ENCODE measurements at regions not wholly inside any gene's neighbourhood (a gene's known extent, or its start where the extent isn't known, plus 50 kb on each side); places are given as distances from the start of the nearest gene placed in this dataset.

DNA sequence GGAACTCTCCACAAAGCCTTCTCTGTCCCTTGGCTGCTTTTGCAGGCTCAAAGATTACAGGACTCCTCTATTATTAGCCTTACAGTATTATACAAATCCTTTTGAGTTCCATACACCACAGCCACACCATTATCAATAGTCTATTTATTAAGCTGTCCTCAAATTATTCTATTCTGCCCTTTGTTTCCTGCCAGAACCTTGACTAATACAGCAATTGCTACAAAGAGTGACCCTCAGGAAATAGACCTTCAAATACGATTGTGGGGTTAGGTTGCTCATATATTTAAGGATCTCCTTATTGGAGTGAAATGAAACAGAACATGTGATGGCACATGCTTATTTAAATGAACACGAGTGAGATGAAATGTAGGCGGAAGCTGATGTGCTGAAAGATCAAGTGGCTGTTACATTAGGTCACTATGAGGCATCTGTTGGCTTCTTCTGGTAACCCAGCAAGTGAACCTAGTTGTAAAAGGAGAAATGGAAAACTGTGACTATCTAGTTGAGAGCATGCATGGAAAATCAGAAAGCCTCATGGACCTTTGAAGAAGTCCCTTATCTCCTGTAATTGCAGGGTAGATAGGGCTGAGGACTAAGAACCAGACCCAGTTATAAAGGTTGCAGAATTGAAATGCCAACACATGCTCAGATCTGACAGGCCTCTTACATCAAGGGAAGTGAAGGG lies 75.5 kb downstream of the AVPR1A start:
- TF ChIP-seq, protein P1, sequence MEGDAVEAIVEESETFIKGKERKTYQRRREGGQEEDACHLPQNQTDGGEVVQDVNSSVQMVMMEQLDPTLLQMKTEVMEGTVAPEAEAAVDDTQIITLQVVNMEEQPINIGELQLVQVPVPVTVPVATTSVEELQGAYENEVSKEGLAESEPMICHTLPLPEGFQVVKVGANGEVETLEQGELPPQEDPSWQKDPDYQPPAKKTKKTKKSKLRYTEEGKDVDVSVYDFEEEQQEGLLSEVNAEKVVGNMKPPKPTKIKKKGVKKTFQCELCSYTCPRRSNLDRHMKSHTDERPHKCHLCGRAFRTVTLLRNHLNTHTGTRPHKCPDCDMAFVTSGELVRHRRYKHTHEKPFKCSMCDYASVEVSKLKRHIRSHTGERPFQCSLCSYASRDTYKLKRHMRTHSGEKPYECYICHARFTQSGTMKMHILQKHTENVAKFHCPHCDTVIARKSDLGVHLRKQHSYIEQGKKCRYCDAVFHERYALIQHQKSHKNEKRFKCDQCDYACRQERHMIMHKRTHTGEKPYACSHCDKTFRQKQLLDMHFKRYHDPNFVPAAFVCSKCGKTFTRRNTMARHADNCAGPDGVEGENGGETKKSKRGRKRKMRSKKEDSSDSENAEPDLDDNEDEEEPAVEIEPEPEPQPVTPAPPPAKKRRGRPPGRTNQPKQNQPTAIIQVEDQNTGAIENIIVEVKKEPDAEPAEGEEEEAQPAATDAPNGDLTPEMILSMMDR (conservative IDR thresholded peaks at IDR 0.05; ENCODE audit: low read length), result no peak
- H3K4me3 ChIP-seq (ENCODE audit: low read length), result no peak overlapping the region
- no peak for DNase-seq (ENCODE audit: low read depth)

DNA sequence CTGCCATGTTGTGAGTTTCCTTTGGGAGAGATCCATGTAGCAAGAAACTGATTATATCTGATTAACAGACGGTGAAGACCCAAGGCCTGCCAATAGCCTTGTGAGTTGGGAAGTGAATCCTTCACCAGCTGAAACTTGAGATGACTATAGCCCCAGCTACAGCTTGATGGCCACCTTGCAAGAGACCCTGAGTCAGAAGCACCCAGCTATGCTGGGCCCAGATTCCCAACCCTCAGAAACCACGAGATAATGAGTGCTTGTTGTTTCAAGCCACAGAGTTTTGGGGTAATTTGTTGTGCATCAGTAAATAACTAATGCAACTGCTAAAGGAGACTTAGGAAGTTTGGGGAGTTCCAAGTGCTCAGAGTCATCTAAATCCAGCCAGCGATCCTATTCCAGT lies 80.3 kb downstream of the AVPR1A start:
- H3K4me3 ChIP-seq (ENCODE audit: low read length), result no peak overlapping the region
- no peak for DNase-seq (ENCODE audit: low read depth)
- TF ChIP-seq, protein P1 (conservative IDR thresholded peaks at IDR 0.05; ENCODE audit: low read length), result no peak

DNA sequence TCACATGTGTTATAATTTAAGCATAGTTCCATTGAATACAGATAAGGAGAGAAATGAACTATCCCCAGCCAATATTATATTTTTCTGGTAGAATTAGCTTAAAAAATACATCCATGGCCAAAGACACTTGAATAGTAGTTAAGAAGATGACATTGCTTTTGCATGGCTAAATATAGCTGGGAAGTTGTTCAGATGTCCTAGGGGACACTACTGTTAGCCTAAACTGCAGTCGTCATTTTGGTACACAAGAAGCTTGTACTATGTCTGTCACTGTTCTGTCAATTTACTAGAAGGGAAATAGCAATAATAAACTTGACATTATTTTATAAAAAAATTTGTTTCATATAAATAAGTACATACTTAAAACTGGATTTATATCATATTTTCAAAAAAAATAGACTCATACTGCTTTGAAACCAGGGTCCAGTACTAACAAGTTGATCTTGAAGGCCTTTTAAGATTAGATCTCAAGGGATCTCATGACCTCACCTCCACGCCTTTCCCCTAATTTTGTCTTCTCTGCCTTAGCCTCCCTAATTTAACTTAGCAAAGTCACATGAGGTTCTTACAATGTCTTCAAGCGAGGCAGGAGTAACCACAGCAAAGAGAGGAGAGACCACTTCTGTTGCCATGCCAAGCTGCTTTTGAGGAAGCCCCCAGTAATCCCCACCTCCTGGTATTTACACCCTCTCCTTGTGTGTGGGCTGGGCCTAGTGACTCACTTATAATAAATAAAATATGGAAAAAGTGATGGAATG lies 81.0 kb downstream of the AVPR1A start:
- DNase-seq (ENCODE audit: low read depth), result no peak
- H3K4me3 ChIP-seq (ENCODE audit: low read length), result no peak overlapping the region
- TF ChIP-seq, protein P1 (conservative IDR thresholded peaks at IDR 0.05; ENCODE audit: low read length), result no peak

DNA sequence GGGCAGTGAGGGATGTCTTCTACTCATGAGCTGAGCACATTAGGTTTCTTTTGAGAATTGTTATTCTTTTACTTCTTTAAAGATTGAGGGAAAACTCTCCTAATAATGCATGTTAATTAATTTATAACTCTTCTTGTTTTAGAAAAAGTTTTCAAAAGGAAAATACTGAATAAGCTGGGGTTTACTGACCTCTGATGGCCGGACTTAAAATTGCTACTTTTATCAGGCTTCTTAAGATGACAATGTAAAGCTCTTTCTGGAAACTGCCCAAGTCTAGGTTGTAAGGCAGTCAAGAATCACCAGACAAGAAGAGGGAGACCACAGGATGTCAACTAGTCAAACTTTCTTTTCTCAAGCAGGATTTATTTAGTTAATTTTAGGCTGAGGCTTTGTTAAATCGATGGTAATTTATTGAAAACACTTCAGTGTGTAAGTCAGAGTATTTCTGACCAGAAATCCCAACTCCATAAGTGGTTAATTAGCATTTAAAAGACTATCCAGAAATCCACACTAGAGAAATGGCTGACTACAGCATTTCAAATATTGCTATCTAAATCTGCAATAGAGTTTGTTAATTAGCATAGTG lies 82.1 kb downstream of the AVPR1A start:
- DNase-seq (ENCODE audit: low read depth), result peak; percentile 65
- no peak overlapping the region for H3K4me3 ChIP-seq (ENCODE audit: low read length)
- TF ChIP-seq, protein P1 (conservative IDR thresholded peaks at IDR 0.05; ENCODE audit: low read length), result peak; percentile 61

DNA sequence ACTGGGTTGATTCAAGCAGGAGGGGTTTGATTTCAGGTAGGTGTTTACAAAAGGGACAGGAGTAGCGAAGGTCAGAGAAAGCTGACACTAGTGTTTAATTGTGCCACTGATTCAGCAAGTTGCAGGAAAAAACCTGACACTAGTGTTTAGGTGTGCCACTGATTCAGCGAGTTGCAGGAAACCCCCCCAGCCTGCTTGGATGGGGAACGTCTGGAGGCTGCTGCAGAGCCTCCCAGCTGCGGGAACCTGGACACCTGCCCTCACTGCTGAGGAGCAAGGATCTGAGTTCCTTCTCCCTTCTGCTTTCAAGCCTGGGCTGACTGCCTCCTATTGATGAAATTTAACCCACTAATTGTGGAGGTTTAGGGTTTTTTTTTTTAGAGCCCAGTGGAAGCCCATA lies 84.2 kb downstream of the AVPR1A start:
- H3K4me3 ChIP-seq (ENCODE audit: low read length), result no peak overlapping the region
- TF ChIP-seq, protein P1 (conservative IDR thresholded peaks at IDR 0.05; ENCODE audit: low read length), result no peak
- DNase-seq (ENCODE audit: low read depth), result no peak

DNA sequence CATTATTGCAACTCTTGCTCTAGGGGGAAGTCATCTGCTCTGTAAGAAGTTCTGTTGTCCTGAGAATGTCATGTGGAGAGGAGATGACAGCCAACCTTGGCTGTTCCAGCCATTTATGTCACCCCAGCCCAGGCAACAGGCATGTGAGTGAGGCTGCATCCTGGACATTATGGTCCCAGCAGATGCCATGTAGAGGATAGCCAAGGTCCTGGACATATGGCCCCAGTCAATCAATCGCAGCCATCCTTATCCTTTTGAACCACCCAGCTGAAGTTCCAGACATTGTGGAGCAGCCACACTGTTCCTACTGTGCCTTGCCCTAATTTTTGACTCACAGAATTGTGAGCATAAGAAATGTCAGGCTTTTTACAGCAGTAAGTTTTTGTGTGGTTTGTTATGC lies 84.9 kb downstream of the AVPR1A start:
- H3K4me3 ChIP-seq (ENCODE audit: low read length), result no peak overlapping the region
- TF ChIP-seq, protein P1 (conservative IDR thresholded peaks at IDR 0.05; ENCODE audit: low read length), result no peak
- DNase-seq (ENCODE audit: low read depth), result no peak

All from AG10803 (cell line).